NB4 (cell line): ENCODE measurements at regions not wholly inside any gene's neighbourhood (a gene's known extent, or its start where the extent isn't known, plus 50 kb on each side); places are given as distances from the start of the nearest gene placed in this dataset.

ENCODE experiments used
- MYC ChIP-seq: IDR thresholded peaks from 2 replicates; pipeline ENCODE4 v1.6.1; 2011; ENCODE audit warnings: low read depth, low read length
- POLR2A ChIP-seq: IDR thresholded peaks from 2 replicates; pipeline ENCODE4 v1.6.1; 2011; ENCODE audit warnings: mild to moderate bottlenecking; ENCODE audit not compliant: insufficient read length; ENCODE audit errors: extremely low read depth
- TF ChIP-seq, protein P1 (sequence below): IDR thresholded peaks from one replicate; pipeline ENCODE4 v1.5.1; 2012; ENCODE audit warnings: low read depth, low read length
- TF ChIP-seq, protein P2 (sequence below): IDR thresholded peaks from 2 replicates; pipeline ENCODE4 v1.6.1; 2011; ENCODE audit warnings: low read depth, low read length

DNA sequence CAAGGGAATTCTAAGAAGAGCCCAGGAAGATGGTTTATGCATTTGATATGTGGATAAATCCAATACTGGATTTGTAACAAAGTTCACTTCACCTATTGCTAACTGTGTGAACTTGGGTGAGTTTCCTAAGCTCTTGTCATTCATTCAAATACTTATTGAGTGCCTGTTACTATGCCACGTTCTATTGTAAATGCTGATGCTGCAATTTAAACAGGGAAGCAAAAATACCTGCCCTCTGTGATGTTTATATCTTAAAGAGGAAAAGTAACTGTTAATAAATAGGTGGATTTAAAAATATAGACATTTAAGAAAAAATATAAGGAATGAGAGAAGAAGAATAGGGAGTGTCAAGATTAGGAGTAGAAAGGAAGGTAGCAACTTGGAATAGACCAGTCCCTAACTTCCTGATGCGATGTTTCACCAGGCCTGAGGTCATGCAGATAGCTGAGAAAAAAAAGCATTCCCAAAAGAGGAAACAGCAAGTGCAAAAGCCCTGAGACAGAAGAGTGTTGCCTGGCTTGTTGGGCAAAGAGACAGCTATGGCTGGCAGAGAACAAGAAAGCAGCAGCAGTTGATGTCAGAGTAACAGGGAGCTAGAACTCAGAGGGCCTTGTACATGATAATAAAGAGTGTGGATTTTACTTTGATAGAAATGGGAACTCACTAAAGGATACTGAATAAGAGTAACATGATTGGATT is 54.3 kb upstream of the TCF21 start:
- TF ChIP-seq, protein P1, sequence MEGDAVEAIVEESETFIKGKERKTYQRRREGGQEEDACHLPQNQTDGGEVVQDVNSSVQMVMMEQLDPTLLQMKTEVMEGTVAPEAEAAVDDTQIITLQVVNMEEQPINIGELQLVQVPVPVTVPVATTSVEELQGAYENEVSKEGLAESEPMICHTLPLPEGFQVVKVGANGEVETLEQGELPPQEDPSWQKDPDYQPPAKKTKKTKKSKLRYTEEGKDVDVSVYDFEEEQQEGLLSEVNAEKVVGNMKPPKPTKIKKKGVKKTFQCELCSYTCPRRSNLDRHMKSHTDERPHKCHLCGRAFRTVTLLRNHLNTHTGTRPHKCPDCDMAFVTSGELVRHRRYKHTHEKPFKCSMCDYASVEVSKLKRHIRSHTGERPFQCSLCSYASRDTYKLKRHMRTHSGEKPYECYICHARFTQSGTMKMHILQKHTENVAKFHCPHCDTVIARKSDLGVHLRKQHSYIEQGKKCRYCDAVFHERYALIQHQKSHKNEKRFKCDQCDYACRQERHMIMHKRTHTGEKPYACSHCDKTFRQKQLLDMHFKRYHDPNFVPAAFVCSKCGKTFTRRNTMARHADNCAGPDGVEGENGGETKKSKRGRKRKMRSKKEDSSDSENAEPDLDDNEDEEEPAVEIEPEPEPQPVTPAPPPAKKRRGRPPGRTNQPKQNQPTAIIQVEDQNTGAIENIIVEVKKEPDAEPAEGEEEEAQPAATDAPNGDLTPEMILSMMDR: no peak
- no peak for TF ChIP-seq POLR2A
- TF ChIP-seq, protein P2, sequence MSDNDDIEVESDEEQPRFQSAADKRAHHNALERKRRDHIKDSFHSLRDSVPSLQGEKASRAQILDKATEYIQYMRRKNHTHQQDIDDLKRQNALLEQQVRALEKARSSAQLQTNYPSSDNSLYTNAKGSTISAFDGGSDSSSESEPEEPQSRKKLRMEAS: no peak
- TF ChIP-seq MYC: no peak
